Astrocyte of the hippocampus (primary cell): ENCODE measurements at regions not wholly inside any gene's neighbourhood (a gene's known extent, or its start where the extent isn't known, plus 50 kb on each side); places are given as distances from the start of the nearest gene placed in this dataset.
A peak's percentile ranks its signal among the peaks of the same experiment; 100 is the strongest.

Experiments used
- DNase-seq: peaks from one replicate; pipeline ENCODE4 v3.0.0; 2011; ENCODE audit warnings: low read depth, low spot score

- peak; percentile 19 for DNase-seq
These were observed 53.6 kb upstream of the GRM5 start for GRCh38 chr11:89119426-89119825.

GRCh38 chr11:89125298-89125697, 52.4 kb upstream of the TYR start:
- no peak for DNase-seq
